ENCODE measurements at regions not wholly inside any gene's neighbourhood (a gene's known extent, or its start where the extent isn't known, plus 50 kb on each side); places are given as distances from the start of the nearest gene placed in this dataset.

- TF ChIP-seq HES2 (IDR thresholded peaks at IDR 0.05) (no peak), CEBPB (IDR thresholded peaks at IDR 0.05) (no peak), KDM5A (IDR thresholded peaks at IDR 0.05) (no peak), PHF8 (IDR thresholded peaks at IDR 0.05; ENCODE audit: borderline replicate concordance, low read depth) (no peak)
Observed at GRCh38 chr11:26084313-26084712, 247.6 kb upstream of the ANO3 start (continued).

- Histone ChIP-seq H3K27ac (no peak overlapping the region), H3K4me1 (no peaks in the 10 kb centered on the region), H3K4me2 (no peak overlapping the region), H3K4me3 (no peak overlapping the region), H3K9me3 (no peaks in the 10 kb centered on the region)
- ATAC-seq (no peak), DNase-seq (ENCODE audit: low read depth in 1 of 2, low spot score in 1 of 2) (no peak), FAIRE-seq (no peak)
- no peak for TF ChIP-seq JUNB (IDR thresholded peaks at IDR 0.05)
- no peak for TF ChIP-seq SREBF2 (IDR thresholded peaks at IDR 0.05)
- no peak for TF ChIP-seq REST (IDR thresholded peaks at IDR 0.05)
- TF ChIP-seq PHF8 (IDR thresholded peaks at IDR 0.05; ENCODE audit: borderline replicate concordance, low read depth) = no peak
- no peak for TF ChIP-seq ELK1 (IDR thresholded peaks at IDR 0.05; ENCODE audit: low read depth, low read length)
- TF ChIP-seq HEYL (CRISPR knock-in tag; IDR thresholded peaks at IDR 0.05) = no peak
- no peak for TF ChIP-seq SMC3 (IDR thresholded peaks at IDR 0.05)
- no peak for TF ChIP-seq RAD21 (conservative IDR thresholded peaks at IDR 0.05 in 1 of 2, IDR thresholded peaks at IDR 0.05 in 1 of 2)
- no peak for TF ChIP-seq CEBPB (IDR thresholded peaks at IDR 0.05)
- no peak for TF ChIP-seq HDAC2 (IDR thresholded peaks at IDR 0.05)
- WGBS (ENCODE audit: missing lambda C conversion rate) = 12% methylated on average over 1 of the region's 1 CpG
- POLR2A ChIA-PET = no interaction called here
- CTCF ChIA-PET = interaction anchor here (0.5 kb wide), 1 partner anchor 1881 kb away, joined by 3 read pairs; no protein-coding TSS in a partner anchor
Observed at GRCh38 chr11:26086028-26086427, 245.9 kb upstream of the ANO3 start.

GRCh38 chr11:26087120-26087935 is 244.6 kb upstream of the ANO3 start:
- no peak for DNase-seq (ENCODE audit: low read depth in 1 of 2, low spot score in 1 of 2)
- POLR2A ChIA-PET = no interaction called here
- CTCF ChIA-PET = no interaction called here
- Histone ChIP-seq H3K4me2 (no peak overlapping the region), H3K4me3 (no peak overlapping the region), H3K27ac (no peak overlapping the region), H3K4me1 (no peaks in the 10 kb centered on the region), H3K9me3 (no peaks in the 10 kb centered on the region)
- 42% methylated on average over 4 of the region's 4 CpGs for WGBS (ENCODE audit: missing lambda C conversion rate)
- ATAC-seq = no peak
- FAIRE-seq = no peak
- no peak for TF ChIP-seq PHF8 (IDR thresholded peaks at IDR 0.05; ENCODE audit: borderline replicate concordance, low read depth)
- TF ChIP-seq JUNB (IDR thresholded peaks at IDR 0.05) = no peak
- TF ChIP-seq TP53 (CRISPR knock-in tag; IDR thresholded peaks at IDR 0.05) = no peak
- TF ChIP-seq GATA3 (IDR thresholded peaks at IDR 0.05; ENCODE audit: borderline replicate concordance) = no peak
- no peak for TF ChIP-seq MAZ (IDR thresholded peaks at IDR 0.05; ENCODE audit: borderline replicate concordance, low read depth, low read length)
- no peak for TF ChIP-seq MAFK (IDR thresholded peaks at IDR 0.05; ENCODE audit: partially characterized antibody)
- no peak for TF ChIP-seq TFCP2L1 (CRISPR knock-in tag; IDR thresholded peaks at IDR 0.05)

Data from A549 (cell line).